DOHH2 (cell line): ENCODE measurements at regions not wholly inside any gene's neighbourhood (a gene's known extent, or its start where the extent isn't known, plus 50 kb on each side); places are given as distances from the start of the nearest gene placed in this dataset.

Source experiments
- EZH2phosphoT487 ChIP-seq: fragments of 200-600 bp; sonication (generic); IDR thresholded peaks from 2 replicates; pipeline ENCODE4 v1.6.1; 2017; ENCODE audit warnings: borderline replicate concordance, mild to moderate bottlenecking, antibody characterized with exemption, low read length, moderate library complexity, mixed read lengths
- TF ChIP-seq, protein P1 (sequence below): fragments of 200-600 bp; sonication (generic); IDR thresholded peaks from one replicate; pipeline ENCODE4 v1.5.1; 2014; ENCODE audit warnings: antibody characterized with exemption, mild to moderate bottlenecking, low read depth, low read length; ENCODE audit not compliant: poor library complexity, severe bottlenecking

DNA sequence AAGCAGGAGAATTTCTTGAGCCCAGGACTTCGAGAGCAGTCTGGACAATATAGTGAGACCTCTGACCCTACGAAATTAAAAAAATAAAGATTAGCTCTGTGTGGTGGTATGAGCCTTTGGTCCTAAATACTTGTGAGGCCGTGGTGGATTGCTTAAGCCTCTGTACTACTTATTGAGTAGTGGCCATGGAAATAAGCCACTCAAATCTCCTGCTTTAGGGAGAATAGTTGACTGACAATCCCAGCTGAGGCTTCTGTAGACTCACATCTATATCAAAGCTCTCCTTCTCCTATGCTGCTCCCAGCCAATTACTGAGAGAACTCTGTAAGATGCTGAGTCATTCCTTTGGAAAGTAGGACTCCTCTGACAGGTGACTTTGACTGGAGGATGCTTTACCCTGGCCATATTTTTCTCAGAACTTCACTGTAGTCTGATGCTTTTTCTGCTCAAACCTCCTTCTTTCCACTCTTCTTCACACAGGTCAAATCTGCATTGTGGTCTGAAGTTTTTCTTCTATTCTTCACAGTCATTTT, 420.2 kb downstream of the SLC6A15 start:
- TF ChIP-seq, protein P1, sequence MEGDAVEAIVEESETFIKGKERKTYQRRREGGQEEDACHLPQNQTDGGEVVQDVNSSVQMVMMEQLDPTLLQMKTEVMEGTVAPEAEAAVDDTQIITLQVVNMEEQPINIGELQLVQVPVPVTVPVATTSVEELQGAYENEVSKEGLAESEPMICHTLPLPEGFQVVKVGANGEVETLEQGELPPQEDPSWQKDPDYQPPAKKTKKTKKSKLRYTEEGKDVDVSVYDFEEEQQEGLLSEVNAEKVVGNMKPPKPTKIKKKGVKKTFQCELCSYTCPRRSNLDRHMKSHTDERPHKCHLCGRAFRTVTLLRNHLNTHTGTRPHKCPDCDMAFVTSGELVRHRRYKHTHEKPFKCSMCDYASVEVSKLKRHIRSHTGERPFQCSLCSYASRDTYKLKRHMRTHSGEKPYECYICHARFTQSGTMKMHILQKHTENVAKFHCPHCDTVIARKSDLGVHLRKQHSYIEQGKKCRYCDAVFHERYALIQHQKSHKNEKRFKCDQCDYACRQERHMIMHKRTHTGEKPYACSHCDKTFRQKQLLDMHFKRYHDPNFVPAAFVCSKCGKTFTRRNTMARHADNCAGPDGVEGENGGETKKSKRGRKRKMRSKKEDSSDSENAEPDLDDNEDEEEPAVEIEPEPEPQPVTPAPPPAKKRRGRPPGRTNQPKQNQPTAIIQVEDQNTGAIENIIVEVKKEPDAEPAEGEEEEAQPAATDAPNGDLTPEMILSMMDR: no peak
- TF ChIP-seq EZH2phosphoT487: no peak
